ENCODE measurements at regions not wholly inside any gene's neighbourhood (a gene's known extent, or its start where the extent isn't known, plus 50 kb on each side); places are given as distances from the start of the nearest gene placed in this dataset.

- peak; percentile 36 to 52; a peak in 2 of 4 replicates for TF ChIP-seq MLLT1 (IDR thresholded peaks at IDR 0.05)
- TF ChIP-seq HMBOX1 (IDR thresholded peaks at IDR 0.05): peak; percentile 55; the same call in 1 of the 2 replicates
- peak; percentile 95 for TF ChIP-seq JUND (IDR thresholded peaks at IDR 0.05; ENCODE audit: borderline replicate concordance, low read depth, low read length)
- TF ChIP-seq JUND (tag; IDR thresholded peaks at IDR 0.05; ENCODE audit: borderline replicate concordance, low read depth, low read length): peak; percentile 95; the same call in 2 of the 3 replicates
- peak in 1 of 2 experiments; percentile 60; a peak in 1 of 4 replicates for TF ChIP-seq RCOR1 (IDR thresholded peaks at IDR 0.05; ENCODE audit: borderline replicate concordance in 1 of 2, low read depth in 2 of 2, low read length in 2 of 2)
- no peak for TF ChIP-seq ASH1L (IDR thresholded peaks at IDR 0.05; ENCODE audit: borderline replicate concordance, low read depth, partially characterized antibody)
- peak; percentile 49; the same call in 1 of the 2 replicates for TF ChIP-seq ZBTB17 (CRISPR knock-in tag; IDR thresholded peaks at IDR 0.05)
- TF ChIP-seq HNRNPUL1 (IDR thresholded peaks at IDR 0.05; ENCODE audit: low read length): no peak
- TF ChIP-seq STAT5A (IDR thresholded peaks at IDR 0.05; ENCODE audit: borderline replicate concordance, low read length): peak; percentile 40; the same call in 1 of the 2 replicates
- peak; percentile 69 for TF ChIP-seq SMARCE1 (IDR thresholded peaks at IDR 0.05)
- TF ChIP-seq ZNF717 (CRISPR knock-in tag; IDR thresholded peaks at IDR 0.05): no peak
- peak; percentile 24 for TF ChIP-seq FOS (IDR thresholded peaks at IDR 0.05; ENCODE audit: extremely low read depth, insufficient read length)
- no peak; the same call in 1 of the 2 replicates for TF ChIP-seq MECOM (CRISPR knock-in tag; IDR thresholded peaks at IDR 0.05)
- TF ChIP-seq HEY1 (CRISPR knock-in tag; IDR thresholded peaks at IDR 0.05; ENCODE audit: borderline replicate concordance): no peak
- TF ChIP-seq RHOXF2B (CRISPR knock-in tag; conservative IDR thresholded peaks at IDR 0.05): 0 out of 2 replicates have a peak, but pooled peaks have one; percentile 11
- TF ChIP-seq GATAD2B (IDR thresholded peaks at IDR 0.05; ENCODE audit: borderline replicate concordance): peak; percentile 63; the same call in 1 of the 2 replicates
- TF ChIP-seq ZNF408 (CRISPR knock-in tag; IDR thresholded peaks at IDR 0.05; ENCODE audit: low read depth): no peak
- TF ChIP-seq ETS2 (tag; IDR thresholded peaks at IDR 0.05; ENCODE audit: borderline replicate concordance, poor library complexity, severe bottlenecking): no peak
- TF ChIP-seq FOXA1 (IDR thresholded peaks at IDR 0.05; ENCODE audit: borderline replicate concordance): no peak
- TF ChIP-seq GABPB2 (CRISPR knock-in tag; conservative IDR thresholded peaks at IDR 0.05): no peak
- peak; percentile 26; the same call in 1 of the 2 replicates for TF ChIP-seq CTBP1 (IDR thresholded peaks at IDR 0.05; ENCODE audit: borderline replicate concordance)
- TF ChIP-seq JUNB (CRISPR knock-in tag; conservative IDR thresholded peaks at IDR 0.05): peak; percentile 61
- no peak for TF ChIP-seq NKRF (IDR thresholded peaks at IDR 0.05; ENCODE audit: borderline replicate concordance)
- no peak for TF ChIP-seq CGGBP1 (CRISPR knock-in tag; IDR thresholded peaks at IDR 0.05)
- no peak for TF ChIP-seq SRSF3 (IDR thresholded peaks at IDR 0.05; ENCODE audit: insufficient read depth, low read length)
- TF ChIP-seq NFRKB (IDR thresholded peaks at IDR 0.05; ENCODE audit: low read depth): 0 out of 2 replicates have a peak, but pooled peaks have one; percentile 40
- no peak for TF ChIP-seq KAT2B (IDR thresholded peaks at IDR 0.05; ENCODE audit: low read depth, low read length)
- no peak for TF ChIP-seq ZNF143 (CRISPR knock-in tag; IDR thresholded peaks at IDR 0.05)
Observed at GRCh38 chr12:65655074-65655493, 169.2 kb upstream of the HMGA2 start (continued).
